OCI-LY3 (cell line): ENCODE measurements at regions not wholly inside any gene's neighbourhood (a gene's known extent, or its start where the extent isn't known, plus 50 kb on each side); places are given as distances from the start of the nearest gene placed in this dataset.

Experiments used
- H2AFZ ChIP-seq: fragments of 200-600, 300-600 bp; shearing (Covaris generic); 2 replicates; pipeline ENCODE4 v1.6.0; 2014; ENCODE audit warnings: antibody characterized with exemption, low read depth, low read length
- H3K27ac ChIP-seq: fragments of 200-600, 300-600 bp; sonication (generic); 2 replicates; pipeline ENCODE4 v1.5.1; 2014; ENCODE audit warnings: mild to moderate bottlenecking, low read length, moderate library complexity, mixed read lengths
- H3K27me3 ChIP-seq: fragments of 200-600, 300-600 bp; sonication (generic); 2 replicates; pipeline ENCODE4 v1.6.1; 2014; ENCODE audit warnings: low read depth, low read length, mixed read lengths
- H3K36me3 ChIP-seq: fragments of 200-600, 300-600 bp; sonication (generic); replicated peaks from 2 replicates; pipeline ENCODE3; 2014; ENCODE audit warnings: low read depth, low read length, mixed read lengths
- H3K4me1 ChIP-seq: fragments of 300-600, 200-600 bp; sonication (generic); 2 replicates; pipeline ENCODE4 v1.6.1; 2014; ENCODE audit warnings: low read length, mixed read lengths
- H3K4me2 ChIP-seq: fragments of 200-600, 300-600 bp; sonication (generic); 2 replicates; pipeline ENCODE4 v1.6.1; 2014; ENCODE audit warnings: low read length, mixed read lengths
- H3K4me3 ChIP-seq: fragments of 300-600, 200-600 bp; sonication (generic); 2 replicates; pipeline ENCODE4 v1.5.1; 2014; ENCODE audit warnings: antibody characterized with exemption, mild to moderate bottlenecking, low read length, moderate library complexity
- H3K79me2 ChIP-seq: fragments of 300-600, 200-600 bp; shearing (Covaris generic); 2 replicates; pipeline ENCODE4 v1.6.1; 2014; ENCODE audit warnings: mild to moderate bottlenecking, low read length, mixed read lengths
- H3K9ac ChIP-seq: fragments of 300-600, 200-600 bp; shearing (Covaris generic); 2 replicates; pipeline ENCODE4 v1.6.0; 2014; ENCODE audit warnings: mild to moderate bottlenecking, low read length, moderate library complexity
- H3K9me3 ChIP-seq: fragments of 200-600, 300-600 bp; shearing (Covaris generic); 2 replicates; pipeline ENCODE4 v1.6.1; 2014; ENCODE audit warnings: low read length, mixed read lengths; ENCODE audit not compliant: insufficient read depth
- H4K20me1 ChIP-seq: fragments of 200-600, 300-600 bp; sonication (generic); 2 replicates; pipeline ENCODE4 v1.6.1; 2016; ENCODE audit warnings: low read length, mixed read lengths; ENCODE audit not compliant: insufficient read depth
- CTCF ChIP-seq: fragments of 200-600, 300-600 bp; sonication (generic); IDR thresholded peaks from 2 replicates; pipeline ENCODE4 v1.5.1; 2014; ENCODE audit warnings: antibody characterized with exemption, low read length, low read depth
- EZH2phosphoT487 ChIP-seq: fragments of 200-600 bp; shearing (Covaris generic); IDR thresholded peaks from 2 replicates; pipeline ENCODE4 v1.6.1; 2018; ENCODE audit warnings: antibody characterized with exemption, mixed run types, low read depth

GRCh38 chr2:121052521-121052920, 232.5 kb downstream of the TFCP2L1 start:
- H3K4me3 ChIP-seq: no peak overlapping the region
- no peak overlapping the region for H3K9ac ChIP-seq
- no peak overlapping the region for H3K4me2 ChIP-seq
- H3K36me3 ChIP-seq: no peaks in the 10 kb centered on the region
- no peak for TF ChIP-seq CTCF
- no peak for TF ChIP-seq EZH2phosphoT487
- H3K4me1 ChIP-seq: no peaks in the 10 kb centered on the region
- peaks cover 5% of the 10 kb centered on the region; the same call in 1 of the 2 replicates for H3K27me3 ChIP-seq
- no peaks in the 10 kb centered on the region for H3K79me2 ChIP-seq
- H3K9me3 ChIP-seq: no peaks in the 10 kb centered on the region
- H3K27ac ChIP-seq: no peak overlapping the region
- no peak overlapping the region for H2AFZ ChIP-seq
- H4K20me1 ChIP-seq: no peaks in the 10 kb centered on the region

GRCh38 chr2:121055088-121055487, 229.9 kb downstream of the TFCP2L1 start:
- Histone ChIP-seq H3K79me2 (no peaks in the 10 kb centered on the region), H3K36me3 (no peaks in the 10 kb centered on the region), H3K27ac (no peak overlapping the region), H4K20me1 (no peaks in the 10 kb centered on the region), H3K4me3 (no peak overlapping the region), H3K9me3 (no peaks in the 10 kb centered on the region), H3K4me2 (no peak overlapping the region), H3K4me1 (no peaks in the 10 kb centered on the region), H3K9ac (no peak overlapping the region), H2AFZ (no peak overlapping the region), H3K27me3 (peaks cover 5% of the 10 kb centered on the region; the same call in 1 of the 2 replicates)
- TF ChIP-seq EZH2phosphoT487 (no peak), CTCF (no peak)

GRCh38 chr2:121055501-121055900, 229.5 kb downstream of the TFCP2L1 start:
- Histone ChIP-seq H3K27ac (no peak overlapping the region), H2AFZ (no peak overlapping the region), H3K9ac (no peak overlapping the region), H3K27me3 (peaks cover 5% of the 10 kb centered on the region; the same call in 1 of the 2 replicates), H3K4me1 (no peaks in the 10 kb centered on the region), H3K4me2 (no peak overlapping the region), H3K9me3 (no peaks in the 10 kb centered on the region), H3K36me3 (no peaks in the 10 kb centered on the region), H3K79me2 (no peaks in the 10 kb centered on the region), H4K20me1 (no peaks in the 10 kb centered on the region), H3K4me3 (no peak overlapping the region)
- TF ChIP-seq EZH2phosphoT487: no peak
- no peak for TF ChIP-seq CTCF

- Histone ChIP-seq H2AFZ (no peak overlapping the region), H3K9ac (no peak overlapping the region), H3K27me3 (peaks cover 13% of the 10 kb centered on the region; the same call in 1 of the 2 replicates), H3K79me2 (no peaks in the 10 kb centered on the region), H4K20me1 (no peaks in the 10 kb centered on the region), H3K27ac (no peak overlapping the region), H3K9me3 (no peaks in the 10 kb centered on the region), H3K4me3 (no peak overlapping the region), H3K4me1 (no peaks in the 10 kb centered on the region), H3K36me3 (no peaks in the 10 kb centered on the region), H3K4me2 (no peak overlapping the region)
- TF ChIP-seq CTCF: no peak
- TF ChIP-seq EZH2phosphoT487: no peak
Observed at GRCh38 chr2:121058852-121059558, 226.0 kb downstream of the TFCP2L1 start.
